ENCODE measurements at regions not wholly inside any gene's neighbourhood (a gene's known extent, or its start where the extent isn't known, plus 50 kb on each side); places are given as distances from the start of the nearest gene placed in this dataset.

DNA sequence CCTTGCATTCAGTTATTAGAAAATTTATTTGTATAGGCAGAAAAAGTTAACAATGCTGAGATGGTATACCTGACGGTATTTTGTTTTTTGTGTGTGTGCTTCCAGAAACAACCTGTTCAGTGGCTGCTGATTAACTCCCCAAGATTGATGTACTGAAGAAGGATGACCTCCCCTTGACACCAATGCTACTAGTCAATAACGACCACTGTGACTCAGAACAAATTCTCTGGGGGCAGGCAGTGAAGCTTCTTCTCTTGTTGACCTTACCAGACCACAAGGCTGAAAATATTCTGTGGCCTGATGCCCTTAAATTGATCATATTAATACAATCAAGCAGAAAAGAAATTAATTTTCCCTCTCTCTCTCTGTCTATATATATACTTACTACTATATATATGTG, 1182.9 kb upstream of the CRIM1 start:
- no peak for TF ChIP-seq POLR2A (IDR thresholded peaks at IDR 0.05)
- no peak for TF ChIP-seq POLR2AphosphoS5 (IDR thresholded peaks at IDR 0.05)
- TF ChIP-seq, protein P1, sequence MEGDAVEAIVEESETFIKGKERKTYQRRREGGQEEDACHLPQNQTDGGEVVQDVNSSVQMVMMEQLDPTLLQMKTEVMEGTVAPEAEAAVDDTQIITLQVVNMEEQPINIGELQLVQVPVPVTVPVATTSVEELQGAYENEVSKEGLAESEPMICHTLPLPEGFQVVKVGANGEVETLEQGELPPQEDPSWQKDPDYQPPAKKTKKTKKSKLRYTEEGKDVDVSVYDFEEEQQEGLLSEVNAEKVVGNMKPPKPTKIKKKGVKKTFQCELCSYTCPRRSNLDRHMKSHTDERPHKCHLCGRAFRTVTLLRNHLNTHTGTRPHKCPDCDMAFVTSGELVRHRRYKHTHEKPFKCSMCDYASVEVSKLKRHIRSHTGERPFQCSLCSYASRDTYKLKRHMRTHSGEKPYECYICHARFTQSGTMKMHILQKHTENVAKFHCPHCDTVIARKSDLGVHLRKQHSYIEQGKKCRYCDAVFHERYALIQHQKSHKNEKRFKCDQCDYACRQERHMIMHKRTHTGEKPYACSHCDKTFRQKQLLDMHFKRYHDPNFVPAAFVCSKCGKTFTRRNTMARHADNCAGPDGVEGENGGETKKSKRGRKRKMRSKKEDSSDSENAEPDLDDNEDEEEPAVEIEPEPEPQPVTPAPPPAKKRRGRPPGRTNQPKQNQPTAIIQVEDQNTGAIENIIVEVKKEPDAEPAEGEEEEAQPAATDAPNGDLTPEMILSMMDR (IDR thresholded peaks at IDR 0.05) = no peak

All from prostate gland (tissue), 2 donors.